ENCODE measurements at regions not wholly inside any gene's neighbourhood (a gene's known extent, or its start where the extent isn't known, plus 50 kb on each side); places are given as distances from the start of the nearest gene placed in this dataset.

DNA sequence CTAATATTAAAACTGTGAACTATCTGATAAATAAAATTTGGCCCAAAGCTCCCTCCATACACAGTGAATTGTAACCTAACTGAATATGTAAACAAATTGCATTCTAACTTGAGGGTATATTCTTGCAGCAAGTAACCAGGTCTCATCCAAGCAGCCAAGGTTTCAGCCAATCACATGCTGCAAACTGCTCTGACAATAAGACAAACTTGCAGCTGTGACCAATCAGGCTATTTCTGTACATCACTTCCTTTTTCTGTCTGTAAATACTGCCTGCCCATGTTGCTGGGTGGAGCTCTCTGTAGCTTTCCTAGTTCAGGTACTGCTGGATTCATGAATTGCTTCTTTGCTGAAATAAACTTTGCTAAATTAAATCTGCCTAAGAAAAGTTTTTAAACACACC lies 499.0 kb downstream of the GALC start:
- no peak for TF ChIP-seq EZH2 (IDR thresholded peaks at IDR 0.05; ENCODE audit: borderline replicate concordance, low read depth, low read length, poor library complexity, severe bottlenecking)
- TF ChIP-seq, protein P1, sequence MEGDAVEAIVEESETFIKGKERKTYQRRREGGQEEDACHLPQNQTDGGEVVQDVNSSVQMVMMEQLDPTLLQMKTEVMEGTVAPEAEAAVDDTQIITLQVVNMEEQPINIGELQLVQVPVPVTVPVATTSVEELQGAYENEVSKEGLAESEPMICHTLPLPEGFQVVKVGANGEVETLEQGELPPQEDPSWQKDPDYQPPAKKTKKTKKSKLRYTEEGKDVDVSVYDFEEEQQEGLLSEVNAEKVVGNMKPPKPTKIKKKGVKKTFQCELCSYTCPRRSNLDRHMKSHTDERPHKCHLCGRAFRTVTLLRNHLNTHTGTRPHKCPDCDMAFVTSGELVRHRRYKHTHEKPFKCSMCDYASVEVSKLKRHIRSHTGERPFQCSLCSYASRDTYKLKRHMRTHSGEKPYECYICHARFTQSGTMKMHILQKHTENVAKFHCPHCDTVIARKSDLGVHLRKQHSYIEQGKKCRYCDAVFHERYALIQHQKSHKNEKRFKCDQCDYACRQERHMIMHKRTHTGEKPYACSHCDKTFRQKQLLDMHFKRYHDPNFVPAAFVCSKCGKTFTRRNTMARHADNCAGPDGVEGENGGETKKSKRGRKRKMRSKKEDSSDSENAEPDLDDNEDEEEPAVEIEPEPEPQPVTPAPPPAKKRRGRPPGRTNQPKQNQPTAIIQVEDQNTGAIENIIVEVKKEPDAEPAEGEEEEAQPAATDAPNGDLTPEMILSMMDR (conservative IDR thresholded peaks at IDR 0.05; ENCODE audit: low read depth, low read length) = no peak
